ENCODE measurements at regions not wholly inside any gene's neighbourhood (a gene's known extent, or its start where the extent isn't known, plus 50 kb on each side); places are given as distances from the start of the nearest gene placed in this dataset.
"Not testable (repeated sequence)": the region's sequence is repeated elsewhere in the genome, so short reads cannot be mapped to it uniquely, and the experiment has no call there.

GRCh38 chr3:26029321-26029720 is 239.4 kb downstream of the OXSM start (continued):
- TF ChIP-seq RNF219 (CRISPR knock-in tag; IDR thresholded peaks at IDR 0.05): no peak
- TF ChIP-seq FOXA3 (CRISPR knock-in tag; conservative IDR thresholded peaks at IDR 0.05 in 1 of 2, IDR thresholded peaks at IDR 0.05 in 1 of 2): no peak
- no peak for TF ChIP-seq BACH1 (tag; IDR thresholded peaks at IDR 0.05)
- no peak for TF ChIP-seq NCOA4 (IDR thresholded peaks at IDR 0.05; ENCODE audit: partially characterized antibody)

- CTCF ChIA-PET (ENCODE audit: low intra/inter-chr PET ratio); H3K9me1 ChIP-seq (ENCODE audit: control insufficient read depth, insufficient read depth, low read length); H3K9me3 ChIP-seq (replicated peaks; ENCODE audit: control insufficient read depth, insufficient read depth, low read depth, low read length); ATAC-seq; H3K27ac ChIP-seq (ENCODE audit: extremely low read depth, low read depth, low read length); in situ Hi-C loops (cut with MboI); H3K9ac ChIP-seq (ENCODE audit: insufficient read depth in 1 of 2, low read depth in 2 of 2, low read length in 2 of 2); H3K4me2 ChIP-seq (ENCODE audit: insufficient read depth, low read length); DNase-seq (ENCODE audit: extremely low read depth in 1 of 4, low spot score in 3 of 4); POLR2A ChIA-PET; FAIRE-seq; H3K4me1 ChIP-seq (replicated peaks in 1 of 2; ENCODE audit: control insufficient read depth in 2 of 2, insufficient read depth in 2 of 2, low read length in 2 of 2); H4K20me1 ChIP-seq (replicated peaks; ENCODE audit: control insufficient read depth, insufficient read depth, low read length); intact Hi-C loops (cut with micrococcal nuclease); H2AFZ ChIP-seq (ENCODE audit: low read depth, low read length); H3K27me3 ChIP-seq (ENCODE audit: control insufficient read depth in 2 of 2, insufficient read depth in 2 of 2, low read length in 2 of 2); H3K79me2 ChIP-seq (ENCODE audit: control insufficient read depth, insufficient read depth, low read length); H3K4me3 ChIP-seq; BruUV-seq (replicated peaks); H3K36me3 ChIP-seq (ENCODE audit: control insufficient read depth, insufficient read depth, low read length): not testable (repeated sequence)
- WGBS (ENCODE audit: insufficient coverage, low coverage, missing lambda C conversion rate): under 1% methylated on average over 11 of the region's 12 CpGs
Measured at GRCh38 chr3:26042126-26042525, 252.2 kb downstream of the OXSM start.

Data from K562 (cell line).